IPS-20b (cell line): ENCODE measurements at regions not wholly inside any gene's neighbourhood (a gene's known extent, or its start where the extent isn't known, plus 50 kb on each side); places are given as distances from the start of the nearest gene placed in this dataset.
"Not testable (repeated sequence)": the region's sequence is repeated elsewhere in the genome, so short reads cannot be mapped to it uniquely, and the experiment has no call there.

Source experiments
- H3K27ac ChIP-seq: one replicate; pipeline ENCODE4 v1.5.1; 2013; ENCODE audit warnings: low read length
- H3K27me3 ChIP-seq: 2 replicates; pipeline ENCODE4 v1.6.1; 2013; ENCODE audit warnings: mild to moderate bottlenecking, low read length, inconsistent platforms; ENCODE audit not compliant: insufficient read depth
- H3K36me3 ChIP-seq: 2 replicates; pipeline ENCODE4 v1.6.1; 2013; ENCODE audit warnings: low read depth, mild to moderate bottlenecking, inconsistent platforms, low read length, moderate library complexity; ENCODE audit not compliant: insufficient read depth
- H3K4me1 ChIP-seq: 2 replicates; pipeline ENCODE4 v1.6.1; 2013; ENCODE audit warnings: mild to moderate bottlenecking, control low read depth, inconsistent platforms, low read length, moderate library complexity; ENCODE audit not compliant: insufficient read depth
- H3K4me3 ChIP-seq: 2 replicates; pipeline ENCODE4 v1.5.1; 2013; ENCODE audit warnings: mild to moderate bottlenecking, low read length, inconsistent platforms
- H3K9ac ChIP-seq: 2 replicates; pipeline ENCODE4 v1.6.1; 2013; ENCODE audit warnings: low read depth, mild to moderate bottlenecking, inconsistent platforms, low read length, moderate library complexity
- H3K9me3 ChIP-seq: 2 replicates; pipeline ENCODE4 v1.6.1; 2013; ENCODE audit warnings: mild to moderate bottlenecking, low read depth, low read length, inconsistent platforms; ENCODE audit not compliant: insufficient read depth

DNA sequence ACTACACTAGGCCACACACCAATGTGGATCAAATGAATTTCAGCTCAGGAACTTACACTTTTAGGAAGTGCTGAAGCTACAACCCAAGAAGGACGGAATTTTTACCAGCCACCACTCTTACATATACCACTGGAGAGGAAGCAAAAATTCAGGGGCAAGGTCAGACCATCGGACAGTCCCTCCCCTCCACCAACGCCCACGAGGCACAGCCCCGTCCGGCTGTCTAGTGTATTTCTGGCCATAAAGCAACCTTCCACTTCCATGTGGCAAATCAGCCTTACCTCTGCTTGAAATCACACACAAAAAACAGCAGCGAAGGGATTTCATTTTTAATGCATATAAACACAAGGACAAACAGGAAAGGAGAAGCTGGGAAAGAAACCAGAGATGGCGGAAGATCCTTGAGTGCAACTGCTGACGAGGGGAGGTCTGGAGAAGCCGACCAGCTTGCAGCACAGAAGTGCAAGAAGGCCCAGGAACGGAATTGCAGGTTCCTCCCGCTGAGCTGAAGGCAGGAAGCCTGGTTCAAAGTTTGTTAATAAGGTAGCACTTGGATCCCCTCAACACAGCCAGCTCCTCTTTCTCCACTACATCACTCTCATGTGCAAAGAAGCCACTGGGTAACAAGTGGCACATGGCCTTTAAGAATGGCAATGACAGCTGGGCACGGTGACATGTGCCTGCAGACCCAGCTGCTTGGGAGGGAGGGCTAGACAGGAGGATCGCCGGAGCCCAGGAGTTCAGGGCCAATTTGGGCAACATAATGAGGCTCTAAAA, 71.5 kb downstream of the SHANK2 start:
- no peak overlapping the region for H3K27ac ChIP-seq
- no peak overlapping the region for H3K4me3 ChIP-seq
- H3K27me3 ChIP-seq = no peaks in the 10 kb centered on the region
- no peak overlapping the region for H3K9ac ChIP-seq
- peaks cover 4% of the 10 kb centered on the region; the same call in 1 of the 2 replicates for H3K4me1 ChIP-seq
- H3K36me3 ChIP-seq = no peaks in the 10 kb centered on the region
- peaks cover 7% of the 10 kb centered on the region; the same call in 1 of the 2 replicates for H3K9me3 ChIP-seq

DNA sequence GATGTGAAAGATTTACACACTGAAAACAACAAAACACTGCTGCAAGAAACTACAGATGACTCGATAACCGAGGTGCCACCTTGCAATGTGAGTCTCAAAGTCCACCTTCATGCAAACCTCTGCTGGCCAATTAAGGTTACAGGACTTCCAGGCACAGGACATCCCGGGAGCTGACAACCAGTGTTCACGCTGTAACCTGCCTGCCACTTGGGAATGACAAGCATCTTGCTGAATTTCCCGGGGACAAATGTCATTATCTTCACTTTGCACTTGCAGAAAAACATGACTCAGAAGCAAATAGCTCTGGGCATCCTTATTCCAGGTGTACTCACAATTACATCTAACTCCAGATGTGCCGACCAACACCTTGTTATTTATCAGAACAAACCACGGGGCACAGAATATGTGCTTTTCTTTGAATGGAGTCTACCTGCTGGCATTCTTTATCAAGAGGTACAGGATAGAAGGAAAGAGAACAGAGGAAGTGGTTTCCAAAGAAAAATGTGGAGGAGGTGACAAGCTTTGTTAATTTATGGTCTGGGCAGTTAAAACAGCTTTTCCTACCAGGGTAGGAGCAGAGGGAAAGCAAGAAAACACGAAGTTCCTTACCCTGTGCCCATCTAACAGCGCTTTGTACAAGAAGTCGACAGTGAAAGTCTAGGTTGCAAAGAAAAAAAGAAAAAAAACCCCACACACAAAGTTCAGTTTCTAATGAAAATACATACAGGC, 72.3 kb downstream of the SHANK2 start:
- peaks cover 9% of the 10 kb centered on the region; the same call in 1 of the 2 replicates for H3K4me1 ChIP-seq
- H3K9ac ChIP-seq = no peak overlapping the region
- no peak overlapping the region for H3K27ac ChIP-seq
- peaks cover 7% of the 10 kb centered on the region; the same call in 1 of the 2 replicates for H3K9me3 ChIP-seq
- H3K4me3 ChIP-seq = no peak overlapping the region
- H3K27me3 ChIP-seq = no peaks in the 10 kb centered on the region
- H3K36me3 ChIP-seq = no peaks in the 10 kb centered on the region

DNA sequence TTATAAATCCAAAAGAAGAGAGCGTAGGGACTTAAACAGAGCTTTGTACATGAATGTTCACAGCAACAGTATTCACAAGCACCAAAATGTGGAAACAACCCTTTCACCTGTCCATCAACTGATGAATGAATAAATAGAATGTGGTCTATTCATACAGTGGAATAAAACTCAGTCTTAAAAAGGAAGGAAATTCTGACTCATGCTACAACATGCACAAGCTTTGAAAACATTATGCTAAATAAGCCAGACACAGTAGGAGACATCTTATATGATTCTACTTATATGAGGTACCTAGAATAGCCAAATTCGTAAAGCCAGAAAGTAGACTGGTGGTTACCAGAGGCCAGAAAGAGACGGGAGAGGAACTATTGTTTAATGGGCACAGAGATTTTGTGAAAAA, 74.3 kb downstream of the SHANK2 start:
- H3K36me3 ChIP-seq = no peaks in the 10 kb centered on the region
- no peaks in the 10 kb centered on the region for H3K27me3 ChIP-seq
- no peak overlapping the region for H3K27ac ChIP-seq
- peaks cover 7% of the 10 kb centered on the region; the same call in 1 of the 2 replicates for H3K9me3 ChIP-seq
- no peak overlapping the region for H3K4me3 ChIP-seq
- H3K9ac ChIP-seq = no peak overlapping the region
- peaks cover 13% of the 10 kb centered on the region; the same call in 1 of the 2 replicates for H3K4me1 ChIP-seq

DNA sequence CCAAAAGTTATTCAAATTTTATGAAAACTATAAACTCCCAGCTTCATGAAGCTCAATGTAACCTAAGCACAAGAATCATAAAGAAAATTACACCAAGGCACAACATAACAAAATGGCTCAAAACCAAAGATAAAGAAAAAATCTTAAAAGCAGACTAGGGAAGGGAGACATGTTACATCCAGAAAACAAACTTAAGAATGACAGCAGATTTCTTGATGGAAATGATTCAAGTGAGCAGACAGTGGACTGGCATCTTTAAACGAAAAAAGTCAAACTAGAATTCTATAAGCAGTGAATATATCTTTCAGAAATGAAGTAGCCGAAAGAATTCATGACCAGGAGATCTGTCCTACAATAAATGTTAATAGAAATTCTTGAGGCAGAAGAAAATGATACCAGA, 75.6 kb downstream of the SHANK2 start:
- no peak overlapping the region for H3K4me3 ChIP-seq
- H3K4me1 ChIP-seq = peaks cover 13% of the 10 kb centered on the region; the same call in 1 of the 2 replicates
- H3K27ac ChIP-seq = no peak overlapping the region
- peaks cover 7% of the 10 kb centered on the region; the same call in 1 of the 2 replicates for H3K9me3 ChIP-seq
- H3K36me3 ChIP-seq = no peaks in the 10 kb centered on the region
- H3K27me3 ChIP-seq = no peaks in the 10 kb centered on the region
- H3K9ac ChIP-seq = no peak overlapping the region

DNA sequence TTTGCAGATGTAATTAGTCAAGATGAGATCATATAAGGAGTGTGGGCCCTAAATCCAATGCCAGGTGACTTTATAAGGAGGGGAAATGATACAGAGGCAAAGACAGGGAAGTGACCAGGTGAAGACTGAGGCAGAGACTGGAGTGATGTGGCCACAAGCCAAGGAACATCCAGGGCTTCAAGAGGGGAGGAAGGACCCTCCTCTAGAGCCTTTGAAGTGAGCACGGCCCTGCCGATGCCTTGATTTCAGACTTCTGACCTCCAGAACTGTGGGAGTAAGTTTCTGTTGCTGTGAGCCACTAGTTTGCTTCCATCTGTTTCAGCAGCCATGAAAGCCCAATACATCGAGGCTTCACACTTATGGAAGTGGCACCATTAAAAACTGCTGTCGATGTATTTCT, 78.7 kb downstream of the SHANK2 start:
- Histone ChIP-seq H3K4me3 (no peak overlapping the region), H3K9ac (no peak overlapping the region), H3K27ac (no peak overlapping the region)

DNA sequence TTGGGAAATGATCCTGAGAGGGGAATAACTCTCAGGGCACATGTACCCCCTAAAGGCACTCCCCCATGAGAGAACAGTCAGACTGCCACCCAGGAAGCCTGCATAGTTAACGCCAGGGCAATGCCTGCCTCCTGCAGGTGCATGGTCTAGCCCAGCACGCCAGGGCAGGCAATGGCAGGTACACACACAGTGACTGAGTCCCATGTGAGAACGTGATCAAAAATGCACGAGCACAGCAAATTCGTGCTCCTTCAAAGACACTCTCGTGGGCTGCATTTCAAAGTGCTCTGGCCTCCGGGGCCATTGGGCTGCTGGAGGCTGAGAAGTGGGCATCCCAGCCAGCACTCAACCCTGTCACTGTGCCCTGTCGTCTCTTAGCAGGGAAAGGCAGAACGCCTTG, 79.7 kb downstream of the SHANK2 start:
- H3K9me3 ChIP-seq = peaks cover 7% of the 10 kb centered on the region; the same call in 1 of the 2 replicates
- no peak overlapping the region for H3K4me3 ChIP-seq
- no peak overlapping the region for H3K27ac ChIP-seq
- peaks cover 9% of the 10 kb centered on the region; the same call in 1 of the 2 replicates for H3K4me1 ChIP-seq
- no peaks in the 10 kb centered on the region for H3K27me3 ChIP-seq
- no peaks in the 10 kb centered on the region for H3K36me3 ChIP-seq
- H3K9ac ChIP-seq = no peak overlapping the region

More for the DNA sequence above, 78.7 kb downstream of the SHANK2 start:
- peaks cover 9% of the 10 kb centered on the region; the same call in 1 of the 2 replicates for H3K4me1 ChIP-seq
- H3K36me3 ChIP-seq = no peaks in the 10 kb centered on the region
- peaks cover 7% of the 10 kb centered on the region; the same call in 1 of the 2 replicates for H3K9me3 ChIP-seq
- H3K27me3 ChIP-seq = no peaks in the 10 kb centered on the region

DNA sequence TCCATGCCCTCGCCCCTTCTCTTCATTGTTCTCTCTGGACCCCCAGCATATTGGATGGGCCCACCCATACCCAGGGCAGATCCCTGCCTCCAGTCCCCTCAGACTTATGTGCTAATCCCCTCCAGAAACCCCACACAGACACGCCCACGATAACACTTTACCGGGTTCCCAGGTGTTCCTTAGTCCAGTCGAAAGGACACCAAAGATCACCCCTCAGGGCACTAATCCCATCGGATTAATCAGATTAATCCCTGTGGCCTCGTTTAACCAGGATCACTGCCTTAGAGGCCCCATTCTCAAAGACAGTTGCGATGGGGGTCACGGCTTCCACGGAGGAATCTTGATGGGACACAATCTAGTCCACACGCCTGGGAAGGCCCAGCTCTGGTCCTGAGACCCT, 80.8 kb downstream of the SHANK2 start:
- Histone ChIP-seq H3K4me3 (no peak overlapping the region), H3K9me3 (peaks cover 4% of the 10 kb centered on the region; the same call in 1 of the 2 replicates), H3K36me3 (no peaks in the 10 kb centered on the region), H3K27ac (no peak overlapping the region), H3K9ac (no peak overlapping the region), H3K27me3 (no peaks in the 10 kb centered on the region), H3K4me1 (peaks cover 9% of the 10 kb centered on the region; the same call in 1 of the 2 replicates)

DNA sequence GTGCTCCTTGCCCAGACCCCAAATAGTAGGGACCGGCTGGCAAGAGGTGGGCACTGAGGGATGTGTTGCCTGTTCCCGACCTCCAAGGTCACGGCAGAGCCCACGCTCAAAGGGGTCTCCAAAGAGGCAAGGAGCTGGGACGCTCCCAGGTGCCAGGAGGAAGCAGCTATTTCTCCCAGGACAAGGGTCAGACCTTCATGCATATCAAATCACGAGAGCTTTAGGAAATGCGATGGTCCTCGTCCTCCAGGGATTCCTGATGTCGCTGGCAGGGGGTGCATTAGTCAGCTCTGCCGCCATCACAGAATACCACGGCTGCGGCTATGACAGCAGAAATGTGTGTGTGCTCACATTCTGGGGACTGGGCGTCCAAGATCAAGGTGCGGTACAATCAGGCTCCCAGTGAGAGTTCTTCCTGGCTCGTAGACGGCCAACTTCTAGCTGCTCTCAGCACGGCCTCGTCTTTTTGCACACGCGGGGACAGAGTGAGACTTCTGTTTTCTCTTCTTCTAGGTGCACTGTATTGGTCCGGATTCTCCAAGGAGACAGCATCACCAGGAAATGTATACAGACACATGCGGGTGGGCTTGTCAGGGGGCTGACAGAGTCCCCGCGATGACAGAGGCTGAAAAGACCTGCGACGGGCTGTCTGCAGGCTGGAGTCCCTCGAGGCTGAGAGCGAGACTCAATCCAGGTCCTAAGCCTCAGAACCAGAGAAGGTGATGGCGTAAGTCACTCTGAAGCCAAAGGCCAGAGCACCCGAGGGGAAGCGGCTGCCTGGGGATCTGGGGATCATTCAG, 81.6 kb downstream of the SHANK2 start:
- H3K4me3 ChIP-seq = no peak overlapping the region

DNA sequence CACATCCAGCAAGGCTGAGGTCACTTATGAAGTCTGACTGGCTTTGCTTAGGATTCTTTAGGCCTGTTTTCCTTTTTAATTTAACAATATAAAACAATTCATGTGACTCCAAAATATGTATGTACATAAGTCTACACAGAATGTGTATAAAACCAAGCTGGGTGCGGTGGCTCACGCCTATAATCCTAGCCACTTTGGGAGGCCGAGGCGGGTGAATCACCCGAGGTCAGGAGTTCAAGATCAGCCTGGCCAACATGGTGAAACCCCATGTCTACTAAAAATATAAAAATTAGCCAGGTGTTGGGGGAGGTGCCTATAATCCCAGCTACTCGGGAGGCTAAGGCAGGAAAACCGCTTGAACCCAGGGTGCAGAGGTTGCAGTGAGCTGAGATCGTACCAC, 83.1 kb downstream of the SHANK2 start:
- Histone ChIP-seq H3K9ac (no peak overlapping the region), H3K4me3 (no peak overlapping the region), H3K36me3 (no peaks in the 10 kb centered on the region), H3K27me3 (no peaks in the 10 kb centered on the region), H3K9me3 (no peaks in the 10 kb centered on the region), H3K4me1 (no peaks in the 10 kb centered on the region), H3K27ac (no peak overlapping the region)

More for the DNA sequence above, 81.6 kb downstream of the SHANK2 start:
- Histone ChIP-seq H3K27me3 (no peaks in the 10 kb centered on the region), H3K9ac (no peak overlapping the region), H3K27ac (no peak overlapping the region), H3K4me1 (peaks cover 8% of the 10 kb centered on the region; the same call in 1 of the 2 replicates), H3K36me3 (no peaks in the 10 kb centered on the region), H3K9me3 (no peaks in the 10 kb centered on the region)

DNA sequence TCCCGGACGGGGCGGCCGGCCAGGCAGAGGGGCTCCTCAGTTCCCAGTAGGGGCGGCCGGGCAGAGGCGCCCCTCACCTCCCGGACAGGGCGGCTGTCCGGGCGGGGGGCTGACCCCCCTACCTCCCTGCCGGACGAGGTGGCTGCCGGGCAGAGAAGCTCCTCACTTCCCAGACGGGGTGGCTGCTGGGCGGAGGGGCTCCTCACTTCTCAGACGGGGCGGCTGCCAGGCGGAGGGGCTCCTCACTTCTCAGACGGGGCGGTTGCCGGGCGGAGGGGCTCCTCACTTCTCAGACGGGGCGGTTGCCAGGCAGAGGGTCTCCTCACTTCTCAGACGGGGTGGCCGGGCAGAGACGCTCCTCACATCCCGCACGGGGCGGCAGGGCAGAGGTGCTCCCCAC, 84.6 kb downstream of the SHANK2 start:
- H3K27me3 ChIP-seq, H3K4me3 ChIP-seq, H3K9ac ChIP-seq, H3K27ac ChIP-seq, H3K4me1 ChIP-seq, H3K36me3 ChIP-seq, H3K9me3 ChIP-seq: not testable (repeated sequence)

DNA sequence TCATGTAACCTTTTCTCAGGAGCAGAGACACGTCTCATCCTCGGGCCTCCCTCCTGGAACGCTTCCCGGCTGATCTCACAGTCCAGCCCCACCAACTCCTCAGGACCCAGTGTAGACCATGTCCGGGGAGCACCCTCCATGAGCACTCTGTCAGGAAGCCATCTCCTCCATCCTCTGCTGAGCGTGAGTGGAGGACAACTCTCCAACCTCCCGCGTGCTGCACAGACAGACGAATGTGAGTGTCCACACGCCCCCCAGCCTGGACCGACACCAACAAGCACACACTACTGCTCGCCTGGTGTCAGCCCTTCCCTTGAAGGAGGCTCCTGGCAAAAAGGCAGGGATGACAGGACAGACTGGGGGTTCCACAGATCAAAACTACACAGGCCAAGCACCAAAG, 86.6 kb downstream of the SHANK2 start:
- no peaks in the 10 kb centered on the region for H3K36me3 ChIP-seq
- no peak overlapping the region for H3K9ac ChIP-seq
- no peaks in the 10 kb centered on the region for H3K9me3 ChIP-seq
- no peak overlapping the region for H3K27ac ChIP-seq
- H3K27me3 ChIP-seq = no peaks in the 10 kb centered on the region
- H3K4me3 ChIP-seq = no peak overlapping the region
- H3K4me1 ChIP-seq = no peaks in the 10 kb centered on the region
